ENCODE measurements at regions not wholly inside any gene's neighbourhood (a gene's known extent, or its start where the extent isn't known, plus 50 kb on each side); places are given as distances from the start of the nearest gene placed in this dataset.
"Not testable (repeated sequence)": the region's sequence is repeated elsewhere in the genome, so short reads cannot be mapped to it uniquely, and the experiment has no call there.

GRCh38 chr1:25171013-25171412 is 61.3 kb downstream of the SYF2 start:
- not testable (repeated sequence) for DNase-seq

- no peak for DNase-seq
Measured at GRCh38 chr1:25170439-25170838, 61.9 kb downstream of the SYF2 start.

GRCh38 chr1:25169610-25170009 is 62.7 kb downstream of the SYF2 start:
- DNase-seq: no peak

- DNase-seq: no peak
Measured at GRCh38 chr1:25169168-25169567, 63.1 kb downstream of the SYF2 start.

- DNase-seq: no peak
Measured at GRCh38 chr1:25168193-25169071, 63.9 kb downstream of the SYF2 start.

GRCh38 chr1:25167269-25168192 is 64.8 kb downstream of the SYF2 start:
- no peak for DNase-seq

- DNase-seq: no peak
Measured at GRCh38 chr1:25166847-25167246, 65.5 kb downstream of the SYF2 start.

- DNase-seq: no peak
Measured at GRCh38 chr1:25163986-25164385, 68.3 kb downstream of the SYF2 start.

GRCh38 chr1:25161981-25162380 is 70.3 kb downstream of the SYF2 start:
- DNase-seq: no peak

- no peak for DNase-seq
Measured at GRCh38 chr1:25157846-25158245, 74.5 kb downstream of the SYF2 start.

- no peak for DNase-seq
Measured at GRCh38 chr1:25150985-25151495, 81.3 kb downstream of the SYF2 start.

- no peak for DNase-seq
Measured at GRCh38 chr1:25148673-25149300, 83.5 kb downstream of the SYF2 start.

- DNase-seq: no peak
Measured at GRCh38 chr1:25146451-25146855, 85.8 kb downstream of the SYF2 start.

GRCh38 chr1:25145775-25146393 is 86.4 kb downstream of the SYF2 start:
- peak; percentile 42 to 51 for DNase-seq

- DNase-seq: no peak
Measured at GRCh38 chr1:25140073-25140797, 92.1 kb downstream of the SYF2 start.

- no peak for DNase-seq
Measured at GRCh38 chr1:25137521-25138395, 94.5 kb downstream of the SYF2 start.

GRCh38 chr1:25137106-25137505 is 95.2 kb downstream of the SYF2 start:
- no peak for DNase-seq

GRCh38 chr1:25135909-25136308 is 96.4 kb downstream of the SYF2 start:
- DNase-seq: no peak

GRCh38 chr1:25134801-25135461 is 97.4 kb downstream of the SYF2 start:
- DNase-seq: no peak

GRCh38 chr1:25134307-25134706 is 98.0 kb downstream of the SYF2 start:
- no peak for DNase-seq
